ENCODE measurements at regions not wholly inside any gene's neighbourhood (a gene's known extent, or its start where the extent isn't known, plus 50 kb on each side); places are given as distances from the start of the nearest gene placed in this dataset.

DNA sequence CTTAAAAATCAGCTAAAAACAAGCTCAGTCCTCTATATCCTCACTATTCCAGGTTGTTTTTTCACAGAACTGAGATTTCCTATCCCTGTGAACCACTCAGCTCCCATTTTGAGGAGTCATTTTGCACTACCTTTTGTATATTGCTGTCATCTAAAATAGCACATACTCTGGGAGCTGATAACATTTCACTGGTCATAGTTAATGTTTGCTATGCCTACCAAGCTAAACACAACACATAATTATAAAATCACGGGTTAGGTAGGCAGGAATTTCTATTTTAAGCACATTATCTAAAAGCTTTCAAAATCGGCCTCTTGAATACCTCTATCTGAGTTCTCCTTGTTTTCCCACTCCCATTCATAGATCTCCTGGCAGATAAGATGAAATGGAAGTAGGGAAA, 882.0 kb upstream of the INTU start:
- H3K4me3 Mint-ChIP-seq: no peak overlapping the region
- TF ChIP-seq, protein P1, sequence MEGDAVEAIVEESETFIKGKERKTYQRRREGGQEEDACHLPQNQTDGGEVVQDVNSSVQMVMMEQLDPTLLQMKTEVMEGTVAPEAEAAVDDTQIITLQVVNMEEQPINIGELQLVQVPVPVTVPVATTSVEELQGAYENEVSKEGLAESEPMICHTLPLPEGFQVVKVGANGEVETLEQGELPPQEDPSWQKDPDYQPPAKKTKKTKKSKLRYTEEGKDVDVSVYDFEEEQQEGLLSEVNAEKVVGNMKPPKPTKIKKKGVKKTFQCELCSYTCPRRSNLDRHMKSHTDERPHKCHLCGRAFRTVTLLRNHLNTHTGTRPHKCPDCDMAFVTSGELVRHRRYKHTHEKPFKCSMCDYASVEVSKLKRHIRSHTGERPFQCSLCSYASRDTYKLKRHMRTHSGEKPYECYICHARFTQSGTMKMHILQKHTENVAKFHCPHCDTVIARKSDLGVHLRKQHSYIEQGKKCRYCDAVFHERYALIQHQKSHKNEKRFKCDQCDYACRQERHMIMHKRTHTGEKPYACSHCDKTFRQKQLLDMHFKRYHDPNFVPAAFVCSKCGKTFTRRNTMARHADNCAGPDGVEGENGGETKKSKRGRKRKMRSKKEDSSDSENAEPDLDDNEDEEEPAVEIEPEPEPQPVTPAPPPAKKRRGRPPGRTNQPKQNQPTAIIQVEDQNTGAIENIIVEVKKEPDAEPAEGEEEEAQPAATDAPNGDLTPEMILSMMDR (IDR thresholded peaks at IDR 0.05; ENCODE audit: unreplicated experiment in 3 of 3): no peak
- H3K27me3 Mint-ChIP-seq (ENCODE audit: low read depth): no peaks in the 10 kb centered on the region
- peaks cover 7% of the 10 kb centered on the region for H3K9me3 Mint-ChIP-seq
- H3K4me1 Mint-ChIP-seq: no peaks in the 10 kb centered on the region
- no peak overlapping the region for H3K27ac Mint-ChIP-seq
- H3K36me3 Mint-ChIP-seq (ENCODE audit: low read depth): no peaks in the 10 kb centered on the region

DNA sequence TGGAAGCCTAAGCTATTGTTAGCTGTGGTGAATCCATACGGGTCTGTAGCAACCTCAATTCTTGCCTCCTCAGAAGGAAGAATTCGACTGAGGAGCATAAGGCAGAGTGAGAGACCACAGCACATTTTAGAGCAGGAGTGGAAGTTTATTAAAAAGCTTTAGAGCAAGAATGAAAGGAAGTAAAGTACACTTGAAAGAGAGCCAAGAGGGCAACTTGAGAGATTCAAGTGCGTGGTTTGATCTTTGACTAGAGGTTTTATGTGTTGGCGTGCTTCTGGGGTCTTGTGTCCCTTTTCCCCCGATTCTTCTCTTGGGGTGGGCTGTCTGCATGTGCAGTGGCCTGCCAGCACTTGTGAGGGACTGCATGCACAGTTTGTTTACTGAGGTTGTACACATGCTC, 880.6 kb upstream of the INTU start:
- Mint-ChIP-seq H3K4me1 (no peaks in the 10 kb centered on the region), H3K9me3 (no peaks in the 10 kb centered on the region), H3K27me3 (ENCODE audit: low read depth) (no peaks in the 10 kb centered on the region), H3K4me3 (no peak overlapping the region), H3K27ac (no peak overlapping the region), H3K36me3 (ENCODE audit: low read depth) (no peaks in the 10 kb centered on the region)
- TF ChIP-seq, protein P1 (IDR thresholded peaks at IDR 0.05; ENCODE audit: unreplicated experiment in 3 of 3): no peak

DNA sequence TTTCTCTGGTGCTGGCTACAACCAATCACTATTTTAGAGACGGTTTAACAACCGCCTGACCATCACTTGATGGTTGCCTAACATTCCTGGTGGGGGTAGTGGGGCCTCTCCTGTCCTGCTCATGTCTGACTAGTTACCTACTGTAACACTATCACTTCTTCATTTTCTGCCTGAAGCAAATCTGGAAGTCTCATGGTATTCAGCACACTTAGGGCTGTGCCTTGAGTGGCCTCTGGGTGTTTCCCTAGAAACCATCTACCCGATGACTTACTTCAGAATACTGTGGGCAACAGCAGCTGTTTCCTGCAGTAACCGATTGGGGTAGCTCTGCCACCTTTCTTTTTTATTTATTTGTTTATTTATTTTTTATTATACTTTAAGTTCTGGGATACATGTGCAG, 880.1 kb upstream of the INTU start:
- Mint-ChIP-seq H3K4me1 (no peaks in the 10 kb centered on the region), H3K27me3 (ENCODE audit: low read depth) (no peaks in the 10 kb centered on the region), H3K36me3 (ENCODE audit: low read depth) (no peaks in the 10 kb centered on the region)

DNA sequence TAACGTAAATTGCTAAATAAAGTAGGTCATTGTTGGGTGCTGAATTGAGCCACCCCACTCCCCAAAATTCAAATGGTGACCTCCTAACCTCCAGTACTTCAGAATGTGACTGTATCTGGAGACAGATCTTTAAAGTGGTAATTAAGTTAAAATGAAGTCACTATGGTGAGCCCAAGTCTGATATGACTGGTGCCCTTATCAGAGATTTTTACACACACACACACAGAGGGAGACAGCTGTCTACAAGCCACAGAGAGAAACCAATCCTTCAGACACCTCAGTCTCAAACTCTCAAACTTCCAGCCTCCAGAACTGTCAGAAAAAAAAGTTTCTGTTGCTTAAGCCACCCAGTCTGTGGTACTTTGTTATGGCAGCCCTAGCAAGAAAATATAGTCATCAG, 879.2 kb upstream of the INTU start:
- Mint-ChIP-seq H3K27ac (no peak overlapping the region), H3K9me3 (no peaks in the 10 kb centered on the region), H3K4me1 (no peaks in the 10 kb centered on the region), H3K4me3 (no peak overlapping the region), H3K27me3 (ENCODE audit: low read depth) (no peaks in the 10 kb centered on the region), H3K36me3 (ENCODE audit: low read depth) (no peaks in the 10 kb centered on the region)
- TF ChIP-seq, protein P1 (IDR thresholded peaks at IDR 0.05; ENCODE audit: unreplicated experiment in 3 of 3): no peak

More for the DNA sequence above, 880.1 kb upstream of the INTU start:
- no peaks in the 10 kb centered on the region for H3K9me3 Mint-ChIP-seq
- TF ChIP-seq, protein P1 (IDR thresholded peaks at IDR 0.05; ENCODE audit: unreplicated experiment in 3 of 3): no peak
- no peak overlapping the region for H3K27ac Mint-ChIP-seq
- no peak overlapping the region for H3K4me3 Mint-ChIP-seq

DNA sequence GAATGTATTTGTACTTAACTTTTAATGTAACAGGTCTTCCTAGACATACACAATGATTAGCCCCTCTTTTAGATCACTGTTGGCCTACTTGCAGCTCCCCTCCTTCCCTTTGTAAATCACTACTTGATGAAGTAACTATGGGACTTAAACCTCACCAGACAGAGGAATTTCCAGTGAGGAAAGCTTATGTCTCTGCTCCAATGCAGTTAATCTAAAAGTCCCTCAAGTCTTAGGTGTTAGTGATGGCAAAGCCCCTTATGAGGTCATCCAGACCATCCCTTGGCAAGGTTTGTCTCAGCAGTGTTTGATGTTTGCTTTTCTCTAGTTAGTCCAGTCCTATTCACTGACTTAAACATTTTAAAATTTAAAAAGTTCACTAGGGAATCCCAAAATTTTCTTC, 877.3 kb upstream of the INTU start:
- H3K27ac Mint-ChIP-seq: no peak overlapping the region

More for the DNA sequence above, 877.3 kb upstream of the INTU start:
- Mint-ChIP-seq H3K9me3 (no peaks in the 10 kb centered on the region), H3K36me3 (ENCODE audit: low read depth) (no peaks in the 10 kb centered on the region), H3K4me1 (no peaks in the 10 kb centered on the region), H3K4me3 (no peak overlapping the region), H3K27me3 (ENCODE audit: low read depth) (no peaks in the 10 kb centered on the region)
- TF ChIP-seq, protein P1 (IDR thresholded peaks at IDR 0.05; ENCODE audit: unreplicated experiment in 3 of 3): no peak

Measured in nephron (organoid).